Activated CD8-positive, alpha-beta memory T cell treated with anti-CD3 and anti-CD28 coated beads, Interleukin-2, amount 50 U/mL, for 24 hours (primary cell): ENCODE measurements at regions not wholly inside any gene's neighbourhood (a gene's known extent, or its start where the extent isn't known, plus 50 kb on each side); places are given as distances from the start of the nearest gene placed in this dataset.

ENCODE experiments used
- DNase-seq: peaks from one replicate; pipeline ENCODE4 v3.0.0-alpha.2; 2020; ENCODE audit errors: extremely low read depth

DNA sequence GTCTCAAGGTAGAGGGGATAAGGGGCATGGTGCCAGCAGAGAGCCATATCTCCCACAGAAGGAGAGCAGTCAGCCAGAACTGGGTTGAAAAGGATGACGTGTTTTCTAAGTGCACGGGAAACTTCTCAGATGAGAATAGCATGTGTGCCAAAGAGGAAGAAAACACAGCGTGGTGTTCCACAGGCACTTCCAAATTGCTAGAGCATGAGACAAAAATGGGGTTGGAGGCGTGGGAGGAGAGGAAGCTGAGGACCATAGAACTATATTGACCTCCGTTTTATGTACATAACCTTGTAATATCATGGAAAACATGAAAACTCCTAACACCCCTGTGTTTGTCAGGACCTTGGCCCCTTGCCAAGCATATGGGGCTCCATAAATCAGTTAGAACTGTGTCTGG, 682.7 kb upstream of the RAB6C start:
- DNase-seq, result no peak

DNA sequence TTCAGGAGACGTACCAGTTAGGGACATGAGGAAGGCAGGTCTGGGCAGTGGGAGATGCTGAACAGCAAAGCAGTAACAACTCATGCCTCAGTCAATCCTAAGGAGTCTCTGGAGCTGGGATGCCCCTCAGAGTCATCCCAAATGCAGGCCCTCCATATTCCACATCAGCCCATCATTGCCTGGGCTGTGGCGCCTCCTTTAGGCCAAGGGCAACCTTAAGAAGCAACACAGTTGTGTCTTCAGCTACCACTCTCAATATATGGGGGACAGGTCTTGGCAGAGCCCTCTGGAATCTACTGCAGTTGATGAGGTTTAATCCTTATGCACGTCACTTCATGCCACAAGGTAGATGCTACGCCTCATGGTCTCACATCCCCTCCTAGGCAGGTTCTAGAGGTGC, 682.0 kb upstream of the RAB6C start:
- DNase-seq, result no peak

GRCh38 chr2:129299338-129299737, 680.1 kb upstream of the RAB6C start:
- DNase-seq, result no peak

- no peak for DNase-seq
These were observed 679.7 kb upstream of the RAB6C start for GRCh38 chr2:129299756-129300155.

DNA sequence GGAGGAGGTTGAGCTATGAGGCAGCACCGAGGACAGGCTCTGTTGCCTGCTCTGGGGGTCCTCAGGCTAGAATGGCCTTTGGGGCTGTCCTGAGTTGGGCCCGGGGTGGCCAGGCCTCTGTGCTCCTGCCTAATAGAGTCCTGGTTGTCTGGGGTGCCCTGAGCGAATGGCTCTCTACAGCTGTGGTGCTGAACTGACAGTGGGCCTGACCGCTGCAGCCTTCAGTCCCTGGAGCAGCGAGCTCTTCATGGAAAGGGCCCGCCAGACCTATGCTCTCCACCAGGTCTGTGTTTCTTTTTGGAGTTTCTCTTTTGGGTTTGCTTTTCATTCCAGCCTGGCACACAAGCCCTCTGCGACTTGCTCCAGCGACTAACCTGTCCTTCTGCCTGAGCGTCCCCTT, 679.0 kb upstream of the RAB6C start:
- no peak for DNase-seq

GRCh38 chr2:129301431-129301913, 678.0 kb upstream of the RAB6C start:
- DNase-seq, result no peak

DNA sequence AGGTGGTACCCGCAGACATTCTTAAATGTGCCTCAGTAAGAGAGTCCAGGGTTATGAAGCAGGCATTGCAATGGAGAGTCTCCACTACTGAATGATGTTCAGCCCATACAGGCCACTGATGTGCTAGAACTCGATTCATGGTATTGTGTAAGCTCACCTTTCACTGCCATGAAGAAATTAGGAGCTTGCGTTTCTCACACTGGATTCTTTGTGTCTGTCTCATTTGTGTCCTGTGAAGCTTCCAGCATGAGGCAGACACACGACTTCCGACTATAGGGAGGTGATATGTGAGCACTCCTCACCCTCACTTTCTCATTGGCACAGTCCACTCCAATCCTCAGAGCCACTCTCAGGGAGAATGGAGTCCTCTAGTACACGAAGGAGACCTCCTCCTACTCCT, 677.4 kb upstream of the RAB6C start:
- DNase-seq, result no peak

DNA sequence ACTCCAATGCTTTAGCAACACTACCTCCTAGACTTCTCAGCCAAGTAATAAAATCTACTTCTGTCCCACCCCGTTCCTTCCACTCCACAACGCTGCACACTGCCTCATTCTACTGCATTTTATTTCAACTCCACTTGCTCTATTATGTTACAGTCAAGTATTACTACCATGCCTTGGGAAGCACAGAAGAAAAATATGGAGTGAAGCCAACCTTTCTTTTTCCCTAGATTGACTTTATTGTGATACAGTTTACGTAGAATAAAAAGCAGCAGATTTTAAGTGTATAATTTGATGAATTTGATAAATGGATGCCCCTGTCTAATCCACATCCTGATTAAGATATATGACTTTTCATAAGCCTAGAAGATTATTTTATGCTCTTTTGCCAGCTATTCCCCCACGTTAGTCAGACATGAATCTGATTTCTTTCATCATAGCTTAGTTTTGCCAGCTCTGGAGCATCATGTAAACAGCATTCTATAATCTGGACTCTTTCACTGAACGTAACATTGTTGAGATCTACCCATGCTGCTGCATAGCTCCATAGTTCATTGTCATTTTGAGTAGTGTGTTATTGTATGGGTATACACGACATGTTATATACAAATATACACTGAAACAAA, 676.8 kb upstream of the RAB6C start:
- no peak for DNase-seq

DNA sequence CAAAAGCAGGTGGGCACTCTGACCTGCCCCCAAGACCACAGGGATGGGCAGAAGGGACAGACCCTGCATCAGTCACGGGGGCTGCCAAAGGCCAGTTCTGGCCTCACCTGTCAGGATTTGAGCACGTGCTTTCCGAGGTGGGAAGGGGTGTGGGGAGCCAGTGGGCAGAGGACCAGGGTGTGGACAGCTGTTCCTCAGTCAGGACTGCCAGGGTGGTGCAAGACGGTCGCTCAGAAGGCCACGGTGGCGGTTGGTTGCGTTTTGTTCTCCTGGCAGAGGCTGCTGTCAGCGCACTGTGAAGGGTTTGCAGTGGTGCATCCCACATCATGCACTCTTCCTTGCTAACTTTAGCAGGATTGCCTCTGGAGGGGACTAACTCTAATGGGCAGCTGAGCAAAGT, 665.3 kb upstream of the RAB6C start:
- DNase-seq, result no peak

- DNase-seq, result no peak
These were observed 660.7 kb upstream of the RAB6C start for GRCh38 chr2:129318581-129319421.

DNA sequence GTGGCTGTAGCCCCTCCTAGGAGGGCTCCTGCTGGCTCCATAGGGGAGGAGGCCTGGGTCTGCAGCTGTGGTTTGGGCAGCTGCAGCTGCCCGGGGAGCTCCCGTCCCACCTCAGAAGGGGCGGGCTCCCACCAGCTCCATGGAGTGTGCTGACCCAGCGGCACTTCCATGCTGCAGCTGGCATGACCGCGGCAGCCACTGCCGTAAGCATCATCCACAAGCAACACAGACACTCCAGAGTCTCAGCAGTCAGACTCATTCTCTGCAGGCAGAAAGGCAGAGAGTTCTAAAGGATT, 660.1 kb upstream of the RAB6C start:
- DNase-seq, result no peak

GRCh38 chr2:129320288-129320687, 659.2 kb upstream of the RAB6C start:
- no peak for DNase-seq

DNA sequence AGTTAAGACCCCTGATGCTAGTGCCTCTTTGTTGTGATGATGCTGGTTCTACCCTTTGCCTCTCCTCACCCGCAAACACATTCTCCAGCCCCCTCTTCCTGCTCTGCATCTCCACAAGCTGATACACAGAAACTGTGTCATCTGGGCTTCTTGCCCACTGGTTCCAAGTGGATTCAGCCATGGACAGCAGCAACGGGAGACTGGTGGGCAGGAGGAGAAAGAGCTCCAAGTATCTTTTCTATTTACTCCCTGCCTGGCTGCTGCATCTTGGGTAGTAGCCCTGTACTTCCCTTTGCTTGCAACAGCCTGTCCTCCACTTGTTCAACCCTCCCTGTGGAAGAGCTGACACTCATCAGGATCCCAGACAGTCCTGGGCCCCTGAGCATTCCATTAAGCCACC, 655.1 kb upstream of the RAB6C start:
- no peak for DNase-seq

GRCh38 chr2:129325151-129325550, 654.3 kb upstream of the RAB6C start:
- DNase-seq, result no peak

DNA sequence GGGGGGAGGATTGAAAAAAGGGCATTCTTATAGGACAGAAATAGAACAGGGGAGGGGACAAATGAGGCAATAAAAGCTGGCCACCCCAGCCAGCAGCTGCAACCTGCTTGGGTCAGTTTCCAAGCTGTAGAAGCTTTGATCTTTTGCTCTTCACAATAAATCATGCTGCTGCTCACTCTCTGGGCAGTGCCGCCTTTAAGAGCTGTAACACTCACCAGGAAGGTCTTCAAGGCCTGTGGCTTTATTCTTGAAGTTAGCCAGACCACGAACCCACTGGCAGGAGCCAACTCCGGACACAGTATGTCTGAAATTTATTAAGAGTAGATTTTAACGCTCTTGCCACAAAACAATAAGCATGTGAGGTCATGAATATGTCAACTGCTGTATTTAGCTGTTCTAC, 649.9 kb upstream of the RAB6C start:
- no peak for DNase-seq

- no peak for DNase-seq
These were observed 649.0 kb upstream of the RAB6C start for GRCh38 chr2:129330504-129330903.

DNA sequence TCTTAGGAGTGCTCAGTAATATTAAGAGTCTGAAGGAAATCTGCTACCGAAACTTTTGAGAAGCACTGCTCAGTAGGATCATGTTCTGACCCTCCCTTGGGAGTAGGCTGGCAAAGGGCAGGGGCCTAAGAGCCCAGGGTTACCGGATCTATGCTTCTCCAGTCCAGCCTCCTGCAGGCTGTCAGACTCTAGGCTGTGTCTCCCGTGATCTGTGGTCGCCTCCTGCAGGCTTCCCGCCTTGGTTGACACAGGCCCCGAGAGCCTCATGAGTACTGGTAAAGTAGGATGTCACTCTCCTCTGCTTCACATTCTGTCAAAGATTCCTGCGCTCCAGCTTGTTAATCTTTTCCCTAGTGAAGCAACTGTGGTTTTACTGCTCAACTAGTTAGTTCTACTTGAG, 647.8 kb upstream of the RAB6C start:
- no peak for DNase-seq

- no peak for DNase-seq
These were observed 645.3 kb upstream of the RAB6C start for GRCh38 chr2:129334128-129334527.

GRCh38 chr2:129334696-129335410, 644.6 kb upstream of the RAB6C start:
- DNase-seq, result no peak

GRCh38 chr2:129336276-129336675, 643.2 kb upstream of the RAB6C start:
- DNase-seq, result no peak

GRCh38 chr2:129337076-129337475, 642.4 kb upstream of the RAB6C start:
- DNase-seq, result no peak

GRCh38 chr2:129345540-129345939, 633.9 kb upstream of the RAB6C start:
- DNase-seq, result no peak
